GM18511 (cell line): ENCODE measurements at regions not wholly inside any gene's neighbourhood (a gene's known extent, or its start where the extent isn't known, plus 50 kb on each side); places are given as distances from the start of the nearest gene placed in this dataset.

ENCODE experiments used
- ATAC-seq: cut with Tn5 transposase; IDR thresholded peaks from one replicate; pipeline ENCODE4 v1.9.1; 2021; ENCODE audit warnings: mild to moderate bottlenecking, moderate library complexity; ENCODE audit not compliant: unreplicated experiment

GRCh38 chr2:62447411-62447810 lies 58.6 kb downstream of the TMEM17 start:
- ATAC-seq, result no peak

GRCh38 chr2:62446491-62446890 lies 59.5 kb downstream of the TMEM17 start:
- ATAC-seq, result no peak

- ATAC-seq, result no peak
Measured at GRCh38 chr2:62443886-62444285, 62.1 kb downstream of the TMEM17 start.

DNA sequence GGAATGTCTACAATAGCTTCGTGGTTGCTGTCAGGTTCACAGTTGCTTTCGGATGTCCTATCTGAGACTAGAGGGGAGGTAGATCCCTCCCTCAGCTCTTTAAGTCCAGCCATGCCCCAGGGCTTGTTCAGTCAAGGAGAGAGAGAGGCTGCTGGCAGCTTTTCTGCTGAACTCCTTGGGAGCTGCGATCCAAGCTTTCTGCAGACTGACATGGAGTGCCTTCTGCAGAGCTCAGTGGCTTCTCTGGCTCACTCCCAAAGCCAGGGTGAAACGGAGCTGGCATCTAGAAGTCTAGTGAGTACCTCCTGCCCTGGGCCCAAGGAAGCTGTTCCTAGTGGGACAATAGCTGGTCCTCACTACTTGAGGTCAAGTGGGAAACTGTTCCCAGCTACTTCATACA lies 62.5 kb downstream of the TMEM17 start:
- ATAC-seq, result no peak

GRCh38 chr2:62441824-62442223 lies 64.2 kb downstream of the TMEM17 start:
- ATAC-seq, result no peak

GRCh38 chr2:62441421-62441820 lies 64.6 kb downstream of the TMEM17 start:
- ATAC-seq, result no peak

- no peak for ATAC-seq
Measured at GRCh38 chr2:62440281-62440946, 65.6 kb downstream of the TMEM17 start.

DNA sequence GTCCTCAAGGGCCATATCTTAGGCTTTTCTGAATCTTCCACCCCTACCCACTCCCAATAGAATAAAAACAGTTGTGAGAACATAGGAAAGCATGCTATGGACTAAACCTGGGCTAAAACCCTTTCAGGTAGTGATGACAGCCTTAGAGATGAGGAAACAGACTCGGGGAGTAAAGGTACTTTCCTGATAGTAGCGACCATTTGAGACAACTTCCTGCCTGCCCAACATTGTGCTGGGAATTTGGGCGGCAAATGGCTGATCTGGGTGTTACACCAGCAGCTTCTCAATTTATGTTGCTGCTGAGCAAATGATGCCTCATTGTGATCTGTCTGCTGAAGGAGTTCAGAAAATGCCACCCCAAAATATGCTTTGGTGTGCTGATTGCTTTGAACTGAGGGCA lies 66.6 kb downstream of the TMEM17 start:
- no peak for ATAC-seq

DNA sequence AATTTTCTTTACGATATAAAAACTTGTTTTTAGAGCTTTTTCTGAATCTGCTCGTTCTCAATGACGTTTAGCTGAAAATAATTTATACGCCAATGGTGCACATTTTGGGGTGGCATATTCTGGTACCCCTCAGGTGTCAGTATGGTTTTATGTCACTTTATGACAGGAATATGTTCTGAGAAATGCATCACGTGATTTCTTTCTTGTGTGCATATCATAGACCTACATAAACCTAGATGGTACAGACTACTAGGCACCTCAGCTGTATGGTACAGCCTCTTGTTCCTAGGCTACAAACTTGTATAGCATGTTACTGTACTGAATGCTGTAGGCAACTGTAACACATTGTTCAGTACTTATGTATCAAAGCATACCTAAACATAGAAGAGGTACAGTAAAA lies 68.2 kb downstream of the TMEM17 start:
- ATAC-seq, result no peak

- ATAC-seq, result peak; percentile 90
Measured at GRCh38 chr2:62435720-62436119, 70.3 kb downstream of the TMEM17 start.

GRCh38 chr2:62432407-62432806 lies 73.6 kb downstream of the TMEM17 start:
- ATAC-seq, result no peak

GRCh38 chr2:62431512-62431911 lies 74.5 kb downstream of the TMEM17 start:
- ATAC-seq, result no peak

GRCh38 chr2:62430146-62430545 lies 75.8 kb downstream of the TMEM17 start:
- ATAC-seq, result no peak

DNA sequence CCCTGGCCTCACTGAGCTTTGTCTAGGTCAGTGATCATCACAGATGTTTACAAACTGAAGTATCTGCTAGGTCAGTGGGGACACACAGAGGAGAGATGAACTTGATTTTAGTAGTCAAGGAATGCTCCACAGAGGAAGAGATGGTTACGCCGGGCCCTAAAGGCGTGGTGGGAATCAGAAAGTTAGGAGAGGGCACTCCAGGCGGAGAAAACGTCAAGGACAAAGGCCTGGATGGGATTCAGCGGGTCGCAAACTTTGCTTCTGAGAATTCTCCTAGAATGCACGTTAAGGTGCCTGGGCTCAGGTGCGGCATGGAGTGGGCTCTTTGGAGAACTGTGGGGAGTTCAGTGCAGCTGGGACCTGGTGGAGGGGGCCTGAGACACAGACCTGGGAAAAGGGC lies 78.8 kb downstream of the TMEM17 start:
- no peak for ATAC-seq

GRCh38 chr2:62426154-62426912 lies 79.7 kb downstream of the TMEM17 start:
- no peak for ATAC-seq

- no peak for ATAC-seq
Measured at GRCh38 chr2:62425684-62426083, 80.3 kb downstream of the TMEM17 start.

DNA sequence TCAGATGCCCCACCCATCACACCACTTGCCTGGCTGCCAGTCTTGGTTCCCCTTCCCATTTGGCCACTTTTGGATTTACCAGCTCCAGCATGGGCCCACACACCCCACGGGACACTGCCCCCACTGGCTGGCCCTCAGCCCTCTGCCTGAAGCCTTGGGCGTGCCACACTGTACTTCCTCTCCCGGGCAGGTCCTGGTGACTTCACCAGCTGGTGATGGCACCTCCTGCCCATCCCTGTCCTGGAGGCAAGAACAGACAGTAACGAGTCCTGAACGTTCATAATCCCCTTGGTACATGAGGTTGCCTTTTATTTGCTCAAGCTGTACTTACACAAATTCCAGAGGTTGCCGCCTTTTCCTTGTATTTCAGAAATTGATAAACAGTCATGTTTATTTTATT lies 81.1 kb downstream of the TMEM17 start:
- ATAC-seq, result no peak

DNA sequence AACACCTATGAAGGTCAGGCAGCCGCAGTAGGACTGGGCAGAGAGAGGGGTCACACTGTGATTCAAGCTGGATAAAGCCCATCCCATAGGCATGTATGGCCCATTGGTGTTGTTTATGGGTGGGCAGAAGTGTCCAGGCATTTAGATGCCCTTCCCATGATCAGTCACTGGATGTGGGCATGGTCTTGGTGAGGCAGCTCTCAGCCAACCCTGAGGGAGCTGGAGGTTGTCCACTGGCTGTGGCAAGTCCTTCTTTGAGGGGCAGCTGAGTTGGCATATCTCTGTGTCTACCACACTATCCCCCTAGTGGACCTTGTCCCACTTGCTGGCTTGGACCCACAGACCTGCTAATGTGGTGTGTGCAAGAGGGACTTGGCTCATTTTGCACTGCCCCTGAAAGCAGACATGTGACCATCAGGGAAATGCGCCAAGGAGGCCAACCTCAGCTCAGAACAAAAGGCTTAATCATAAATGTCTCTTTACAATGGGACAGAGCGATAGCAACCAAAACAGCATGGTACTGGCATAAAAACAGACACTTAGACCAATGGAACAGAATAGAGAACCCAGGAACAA lies 82.0 kb downstream of the TMEM17 start:
- ATAC-seq, result no peak

DNA sequence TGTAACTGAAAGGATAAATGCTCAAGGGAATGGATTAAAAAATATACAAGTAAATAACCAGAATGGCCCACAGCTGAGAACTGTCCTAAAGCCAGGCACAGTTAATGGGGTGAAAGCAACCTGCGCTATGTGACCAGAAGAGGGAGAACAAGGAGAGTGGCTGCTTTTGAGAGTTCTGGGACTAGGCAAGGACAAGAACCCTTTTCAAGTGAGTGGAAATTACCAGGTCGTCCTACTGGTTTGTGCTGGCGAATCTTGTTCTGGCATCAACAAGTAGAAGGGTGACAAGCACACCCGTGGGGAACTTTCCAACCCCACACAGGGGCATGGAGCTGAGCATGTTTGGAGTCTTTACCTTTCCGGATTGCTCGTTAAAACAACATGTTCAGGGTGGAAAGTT lies 82.8 kb downstream of the TMEM17 start:
- ATAC-seq, result no peak

GRCh38 chr2:62415518-62415917 lies 90.5 kb downstream of the TMEM17 start:
- ATAC-seq, result peak; percentile 22

DNA sequence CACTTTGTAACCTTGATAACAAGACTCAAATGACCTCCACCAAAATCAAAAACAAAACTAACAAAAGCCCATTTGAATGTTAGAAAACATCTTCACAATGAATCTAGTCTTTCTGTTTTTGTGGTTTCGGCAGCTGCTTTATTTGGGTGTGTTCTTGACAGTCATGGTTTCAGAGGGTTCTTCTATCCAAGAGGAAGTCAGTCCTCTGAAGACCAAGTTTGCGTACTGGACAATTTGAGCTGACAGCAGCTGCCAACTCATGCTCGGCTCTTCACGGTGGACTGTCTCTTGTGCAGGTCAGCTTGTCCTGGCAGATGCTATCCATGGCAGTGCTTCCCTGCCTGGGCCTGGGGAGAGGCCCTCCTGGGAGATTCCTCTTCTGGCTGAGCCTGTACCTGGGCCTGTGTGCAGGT lies 91.0 kb downstream of the TMEM17 start:
- ATAC-seq, result peak; percentile 88

GRCh38 chr2:62413116-62413663 lies 92.8 kb downstream of the TMEM17 start:
- ATAC-seq, result no peak
